DND-41 (cell line): ENCODE measurements at regions not wholly inside any gene's neighbourhood (a gene's known extent, or its start where the extent isn't known, plus 50 kb on each side); places are given as distances from the start of the nearest gene placed in this dataset.

Source experiments
- CTCF ChIP-seq: IDR thresholded peaks from 2 replicates; pipeline ENCODE4 v1.5.1; 2012; ENCODE audit warnings: borderline replicate concordance, low read length, moderate library complexity, mild to moderate bottlenecking; ENCODE audit not compliant: poor library complexity, severe bottlenecking; ENCODE audit errors: extremely low read depth
- EZH2 ChIP-seq: IDR thresholded peaks from 3 replicates; pipeline ENCODE4 v1.6.1; 2012; ENCODE audit warnings: borderline replicate concordance, low read depth, mild to moderate bottlenecking, moderate library complexity, low read length, inconsistent platforms; ENCODE audit not compliant: severe bottlenecking

GRCh38 chr6:79813143-79813850 lies 134.1 kb downstream of the ELOVL4 start:
- TF ChIP-seq CTCF (no peak), EZH2 (no peak)
